Right lobe of liver (tissue), 4 donors: ENCODE measurements at regions not wholly inside any gene's neighbourhood (a gene's known extent, or its start where the extent isn't known, plus 50 kb on each side); places are given as distances from the start of the nearest gene placed in this dataset.

Source experiments
- POLR2A ChIP-seq: fragments of 450-650 bp; IDR thresholded peaks from one replicate; pipeline ENCODE4 v1.6.1; 2017; ENCODE audit warnings: antibody characterized with exemption, mild to moderate bottlenecking
- TF ChIP-seq, protein P1 (sequence below), 4 donors: fragments of 200-600 bp in 3 of 4; fragments of 450-650 bp in 1 of 4; IDR thresholded peaks; one replicate each; pipeline versions ENCODE4 v1.5.1 to v1.8.0; 2016 to 2022; ENCODE audit warnings: antibody characterized with exemption in 4 of 4, mild to moderate bottlenecking in 2 of 4
- donor health status: DM: no; HTN: no; CAD: no.
- donor health status: DM: no; HTN: no; CAD: no.
- donor health status: DM: no; HTN: yes; CAD: no.

DNA sequence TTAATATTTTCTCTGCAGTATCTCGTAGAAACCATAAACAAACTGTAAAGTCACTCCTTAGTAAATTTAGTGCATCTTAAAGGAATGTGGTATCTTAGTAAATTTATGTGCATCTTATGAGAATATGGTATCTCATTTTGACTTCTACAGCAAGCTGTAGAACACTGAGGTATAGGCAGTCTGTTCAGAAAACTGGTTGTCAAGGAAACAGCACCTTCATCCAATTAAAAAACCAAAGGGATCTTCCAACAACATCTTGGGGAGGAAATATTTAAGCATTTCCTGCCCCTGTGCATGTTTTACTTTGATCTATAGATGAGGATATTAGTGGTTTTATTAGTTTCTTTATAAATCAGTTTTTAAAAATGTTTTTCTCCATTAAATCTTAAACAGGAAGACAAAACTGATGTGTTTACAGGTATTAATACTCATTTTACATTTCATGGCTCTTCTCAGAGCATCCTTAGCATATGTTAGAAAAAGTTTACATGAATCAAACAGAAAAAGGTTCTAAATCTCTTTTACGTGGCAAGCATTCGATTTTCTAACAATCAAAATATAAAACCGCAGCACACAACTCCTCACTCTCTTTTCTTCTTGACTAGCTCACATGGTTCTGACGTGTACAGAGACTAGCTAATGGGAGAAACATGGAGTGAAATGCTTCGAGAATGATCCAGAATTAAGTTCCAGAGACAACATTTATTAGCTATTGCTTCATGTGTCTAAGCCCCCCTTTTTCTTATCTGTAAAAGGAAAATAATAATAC is 668.8 kb downstream of the PTPRC start:
- TF ChIP-seq POLR2A: no peak
- TF ChIP-seq, protein P1, sequence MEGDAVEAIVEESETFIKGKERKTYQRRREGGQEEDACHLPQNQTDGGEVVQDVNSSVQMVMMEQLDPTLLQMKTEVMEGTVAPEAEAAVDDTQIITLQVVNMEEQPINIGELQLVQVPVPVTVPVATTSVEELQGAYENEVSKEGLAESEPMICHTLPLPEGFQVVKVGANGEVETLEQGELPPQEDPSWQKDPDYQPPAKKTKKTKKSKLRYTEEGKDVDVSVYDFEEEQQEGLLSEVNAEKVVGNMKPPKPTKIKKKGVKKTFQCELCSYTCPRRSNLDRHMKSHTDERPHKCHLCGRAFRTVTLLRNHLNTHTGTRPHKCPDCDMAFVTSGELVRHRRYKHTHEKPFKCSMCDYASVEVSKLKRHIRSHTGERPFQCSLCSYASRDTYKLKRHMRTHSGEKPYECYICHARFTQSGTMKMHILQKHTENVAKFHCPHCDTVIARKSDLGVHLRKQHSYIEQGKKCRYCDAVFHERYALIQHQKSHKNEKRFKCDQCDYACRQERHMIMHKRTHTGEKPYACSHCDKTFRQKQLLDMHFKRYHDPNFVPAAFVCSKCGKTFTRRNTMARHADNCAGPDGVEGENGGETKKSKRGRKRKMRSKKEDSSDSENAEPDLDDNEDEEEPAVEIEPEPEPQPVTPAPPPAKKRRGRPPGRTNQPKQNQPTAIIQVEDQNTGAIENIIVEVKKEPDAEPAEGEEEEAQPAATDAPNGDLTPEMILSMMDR (IDR thresholded peaks at IDR 0.05): no peak
